Spleen (tissue), 7 donors: ENCODE measurements at regions not wholly inside any gene's neighbourhood (a gene's known extent, or its start where the extent isn't known, plus 50 kb on each side); places are given as distances from the start of the nearest gene placed in this dataset.
"Not testable (repeated sequence)": the region's sequence is repeated elsewhere in the genome, so short reads cannot be mapped to it uniquely, and the experiment has no call there.

Experiments used
- CTCF ChIP-seq, 11 experiments: fragments of 200-600 bp in 7 of 11; fragments of 450-650 bp in 4 of 11; sonication (generic) in 4 of 11; IDR thresholded peaks in 8 of 11; conservative IDR thresholded peaks in 3 of 11; 1 replicate in 7 of 11; 2 replicates in 4 of 11; pipeline versions ENCODE4 v1.4.0 to v1.8.0; 2016 to 2021; ENCODE audit warnings: antibody characterized with exemption in 11 of 11, inconsistent platforms in 4 of 11, mild to moderate bottlenecking in 1 of 11
- POLR2A ChIP-seq, 3 donors: fragments of 450-650 bp; IDR thresholded peaks; one replicate each; pipeline ENCODE4 v1.5.1; 2017; ENCODE audit warnings: antibody characterized with exemption in 3 of 3, mild to moderate bottlenecking in 1 of 3
- POLR2AphosphoS5 ChIP-seq, 3 donors: sonication (generic); formaldehyde crosslinking; IDR thresholded peaks; one replicate each; pipeline ENCODE4 v1.5.1; 2017; ENCODE audit warnings: antibody characterized with exemption in 3 of 3
- donor health status: DM: no; HTN: no; CAD: no; lungs with moderate emphysema.
- donor health status: DM: no; HTN: no; CAD: no.
- donor health status: DM: no; HTN: no; CAD: no.

DNA sequence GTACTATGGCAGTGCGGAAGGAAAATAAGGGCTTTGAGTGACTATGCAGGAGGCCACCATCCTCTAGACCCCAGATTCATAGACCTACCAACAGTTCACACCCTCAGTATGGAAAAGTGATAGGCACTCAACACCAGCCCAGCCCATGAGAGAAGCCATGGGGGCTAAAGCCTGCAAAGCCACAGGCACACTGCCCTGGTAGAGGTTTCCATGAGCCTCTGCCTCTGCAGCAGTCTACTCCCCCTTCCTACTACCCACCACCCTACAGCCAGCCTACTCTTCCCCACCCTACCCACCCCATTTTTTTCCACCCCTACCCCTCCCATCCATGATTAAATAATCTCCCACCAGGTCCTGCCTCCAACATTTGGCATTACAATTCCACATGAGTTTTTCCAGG is 241.9 kb downstream of the CWH43 start:
- not testable (repeated sequence) for TF ChIP-seq CTCF (IDR thresholded peaks at IDR 0.05 in 8 of 11, conservative IDR thresholded peaks at IDR 0.05 in 3 of 11); POLR2AphosphoS5 (IDR thresholded peaks at IDR 0.05); POLR2A (IDR thresholded peaks at IDR 0.05)
